NCI-H2107 treated with DMSO at 0.1 percent for 48 hours (cell line): ENCODE measurements at regions not wholly inside any gene's neighbourhood (a gene's known extent, or its start where the extent isn't known, plus 50 kb on each side); places are given as distances from the start of the nearest gene placed in this dataset.
A peak's percentile ranks its signal among the peaks of the same experiment; 100 is the strongest.

Experiments
- DNase-seq: peaks from one replicate; lab custom pipeline; 2025; ENCODE audit not compliant: unreplicated experiment; lab: John Stamatoyannopoulos, UW

DNA sequence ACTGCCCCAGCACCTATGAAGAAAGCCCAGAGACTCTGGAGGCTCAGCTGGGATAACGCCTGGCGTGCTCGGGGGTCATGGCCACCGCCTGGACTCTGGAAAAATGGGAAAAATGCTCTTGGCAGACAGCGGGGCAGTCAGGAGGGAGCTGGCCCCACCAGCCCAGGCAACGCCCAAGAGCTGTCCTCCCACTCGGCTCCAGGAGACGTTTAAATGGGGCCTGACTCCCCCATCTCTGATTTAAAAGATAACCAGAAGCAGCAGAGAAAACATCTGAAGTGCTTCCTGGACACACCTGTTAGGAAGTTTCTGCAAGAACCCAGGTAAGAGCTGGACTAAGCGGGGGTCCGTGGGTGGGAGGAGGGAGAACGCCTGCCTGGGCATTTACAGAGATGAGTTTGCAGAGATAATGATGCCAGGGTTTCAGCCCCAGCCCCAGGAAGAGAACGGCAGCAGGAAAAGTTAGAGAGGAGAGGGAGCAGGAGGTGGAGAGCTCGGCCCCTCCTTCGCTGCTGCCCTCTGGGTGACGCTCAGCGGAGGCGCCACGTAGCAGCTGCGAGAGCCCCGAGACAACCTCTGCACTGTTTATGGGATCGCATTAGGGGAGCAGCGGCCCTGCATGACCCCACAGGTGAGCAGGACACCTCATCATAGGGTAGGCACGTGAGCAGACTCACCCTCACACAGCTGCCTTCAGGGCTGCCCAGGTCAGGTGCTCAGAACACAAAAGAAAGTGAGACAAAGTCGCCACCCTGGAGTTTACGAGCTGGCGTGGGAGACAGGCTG, 83.5 kb upstream of the INSIG1 start:
- DNase-seq: no peak

GRCh38 chr7:155215576-155216325, 81.9 kb upstream of the INSIG1 start:
- DNase-seq: no peak

GRCh38 chr7:155216475-155217272, 81.0 kb upstream of the INSIG1 start:
- no peak for DNase-seq

DNA sequence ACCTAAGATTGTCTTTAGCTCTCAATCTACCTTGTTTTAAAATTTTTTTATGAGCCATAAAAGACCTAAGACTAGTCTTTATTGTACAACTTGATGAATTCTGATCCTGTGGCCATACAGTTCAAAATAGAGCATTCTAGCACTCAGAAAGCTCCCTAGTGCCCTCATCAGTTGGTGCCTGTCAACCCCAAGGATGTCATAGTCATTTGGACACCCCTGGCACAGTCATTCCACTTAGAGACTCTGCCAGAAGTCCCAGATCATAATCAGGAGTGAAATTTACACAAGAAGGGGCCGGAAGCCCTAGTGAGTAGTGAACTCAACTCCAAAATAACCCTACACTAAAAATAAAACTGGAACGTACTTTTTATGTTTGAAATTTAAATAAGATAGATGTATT, 80.0 kb upstream of the INSIG1 start:
- no peak for DNase-seq

DNA sequence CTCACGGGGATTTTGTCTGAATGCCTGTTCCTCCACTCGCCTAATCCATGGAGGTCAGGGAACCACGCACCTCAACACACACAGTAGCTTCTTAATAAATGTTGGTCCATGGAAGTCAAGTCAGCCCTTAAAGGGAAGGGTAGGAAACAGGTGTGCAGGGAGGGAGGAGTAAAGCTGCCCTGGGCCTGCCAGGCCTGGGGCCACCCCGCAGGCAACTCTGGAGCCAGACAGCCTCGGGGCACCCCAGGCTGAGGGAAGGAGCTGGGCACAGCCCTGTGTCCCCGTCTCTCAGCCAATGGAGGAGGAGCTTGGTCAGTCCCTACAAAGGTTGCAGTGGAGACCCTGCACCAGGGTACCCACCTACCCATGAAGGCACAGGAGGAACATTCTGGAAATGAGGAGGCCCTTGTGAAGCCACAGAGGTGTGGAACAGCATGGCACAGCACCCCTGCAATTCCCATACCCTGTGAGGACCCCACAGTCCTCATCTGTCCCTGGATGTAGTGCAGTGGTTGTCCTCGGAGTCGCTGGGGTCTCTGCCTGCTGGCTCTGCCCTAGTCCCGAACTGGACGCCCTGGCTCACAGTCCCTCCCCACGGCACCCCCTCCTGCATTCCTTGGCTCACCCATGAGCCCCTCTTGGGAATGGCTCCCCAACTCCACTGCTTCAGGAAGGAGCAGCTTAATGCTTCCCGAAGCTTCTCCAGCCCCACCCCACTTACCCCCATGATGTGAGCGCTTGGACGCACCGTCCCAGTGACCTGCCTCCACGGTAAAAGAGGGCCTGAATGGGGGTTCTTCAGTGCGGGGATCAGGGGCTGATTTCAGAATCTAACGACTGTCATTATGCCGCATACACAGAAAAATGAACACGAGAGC, 79.2 kb upstream of the INSIG1 start:
- no peak for DNase-seq

- DNase-seq: no peak
Observed at GRCh38 chr7:155219154-155219531, 78.5 kb upstream of the INSIG1 start.

- no peak for DNase-seq
Observed at GRCh38 chr7:155219947-155220769, 77.5 kb upstream of the INSIG1 start.

DNA sequence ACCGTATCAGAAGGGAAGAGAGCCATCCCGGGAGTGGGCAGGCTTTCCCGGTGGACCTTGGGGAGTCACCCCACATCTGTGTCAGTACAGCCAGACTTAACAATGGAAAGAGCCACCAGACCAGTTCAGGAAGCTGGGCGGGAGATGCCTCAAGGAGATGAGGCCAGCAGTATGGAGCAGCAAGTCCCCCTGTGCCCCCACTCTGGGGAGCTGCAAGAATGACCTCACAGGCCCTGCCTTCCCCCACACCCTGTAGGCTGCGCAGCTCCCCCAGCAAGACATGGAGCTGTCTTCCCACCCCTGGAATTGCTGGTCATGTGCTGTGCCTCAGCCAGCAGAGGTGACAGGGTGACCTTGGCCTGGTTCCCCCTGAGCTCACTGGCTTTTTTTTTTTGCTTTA, 76.8 kb upstream of the INSIG1 start:
- DNase-seq: no peak

- DNase-seq: no peak
Observed at GRCh38 chr7:155221547-155221946, 76.1 kb upstream of the INSIG1 start.

DNA sequence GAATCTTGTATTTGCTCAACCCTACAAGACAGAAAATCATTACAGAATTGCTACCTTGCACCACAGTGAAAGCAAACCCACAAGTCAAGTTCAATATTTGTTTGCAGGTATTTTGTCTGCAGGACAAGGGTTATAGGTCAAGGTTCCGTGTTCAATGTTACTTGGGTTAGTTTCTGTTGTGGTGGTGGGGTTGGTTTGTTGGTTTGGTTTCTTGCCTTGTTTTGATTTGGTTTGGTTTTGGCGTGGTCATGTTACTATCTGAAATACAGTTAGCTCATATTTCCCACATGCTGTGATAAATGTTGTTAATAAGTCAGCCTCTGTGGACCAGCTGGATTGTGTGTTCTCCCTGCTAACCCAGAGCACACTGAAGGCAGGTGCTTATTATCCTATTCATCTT, 75.6 kb upstream of the INSIG1 start:
- DNase-seq: peak; percentile 18

DNA sequence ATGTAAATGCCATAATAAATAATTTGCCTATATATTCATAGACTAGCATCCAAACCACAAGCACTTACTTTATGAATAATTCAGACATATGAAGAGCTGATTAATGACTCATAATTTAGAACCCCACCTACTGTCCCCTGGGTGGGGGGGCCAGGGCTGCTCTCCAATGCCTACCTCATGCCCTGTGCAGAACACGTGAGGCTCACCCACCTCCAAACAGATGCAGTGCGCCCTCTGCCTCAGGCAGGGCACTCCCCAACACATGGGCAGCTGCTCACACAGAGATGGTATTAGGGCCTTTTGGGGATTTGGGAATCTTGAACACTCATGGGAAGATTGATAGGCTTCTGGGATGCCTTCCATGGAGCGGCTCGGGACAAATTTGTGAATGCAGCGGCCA, 75.1 kb upstream of the INSIG1 start:
- no peak for DNase-seq

- no peak for DNase-seq
Observed at GRCh38 chr7:155223021-155223420, 74.7 kb upstream of the INSIG1 start.

- no peak for DNase-seq
Observed at GRCh38 chr7:155223503-155223902, 74.2 kb upstream of the INSIG1 start.

DNA sequence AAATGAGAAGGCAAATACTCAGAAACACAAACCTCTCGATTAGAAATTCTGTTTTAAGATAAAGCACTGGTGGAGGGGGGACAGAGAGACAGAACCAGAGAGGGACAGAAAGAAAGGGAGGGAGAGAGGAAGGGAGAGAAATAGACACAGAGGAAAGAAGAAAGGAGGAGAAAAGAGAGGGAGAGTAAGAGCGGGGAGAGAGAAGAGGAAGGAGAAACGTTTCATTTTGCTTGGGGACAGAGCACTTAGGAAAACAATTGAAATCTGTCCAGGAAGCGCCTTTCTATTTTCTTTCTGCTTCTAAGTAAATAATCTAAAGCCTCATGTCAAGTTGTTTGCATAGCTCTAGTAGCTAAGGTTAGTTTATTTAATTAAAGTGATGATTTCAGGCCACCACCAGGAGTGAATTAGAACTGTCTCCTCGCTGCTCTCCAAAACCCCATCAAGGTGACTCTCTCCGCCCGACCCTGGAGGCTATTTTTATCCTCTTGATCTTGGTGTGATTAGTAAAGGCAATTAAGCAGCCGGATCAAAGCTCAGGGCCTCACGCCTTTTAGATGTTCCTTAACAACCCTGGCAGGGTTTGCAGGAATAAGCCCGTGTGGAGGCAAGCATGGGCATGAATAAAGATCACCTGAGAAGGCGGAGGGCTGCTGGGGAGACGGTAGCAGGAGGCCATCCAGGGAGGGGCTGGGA, 73.4 kb upstream of the INSIG1 start:
- DNase-seq: no peak

DNA sequence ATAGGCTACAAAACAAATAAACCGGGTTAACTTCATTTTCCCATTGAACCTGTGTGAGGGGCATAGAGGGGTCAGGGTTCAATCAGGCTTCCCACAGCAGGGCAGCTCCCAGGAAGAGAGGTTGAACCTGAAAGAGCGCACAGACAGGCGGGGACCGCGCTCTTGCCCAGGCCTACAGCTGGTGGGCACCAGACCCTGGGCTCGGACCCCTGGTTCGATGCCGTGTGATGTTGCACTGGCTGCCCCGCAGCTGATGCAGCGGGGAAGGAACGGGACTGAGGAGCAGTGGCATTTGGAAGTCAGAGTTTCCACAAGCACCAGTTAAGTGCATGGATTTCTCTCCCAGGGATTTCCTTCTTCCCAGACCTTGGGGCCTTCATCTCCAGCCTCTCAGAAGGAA, 72.6 kb upstream of the INSIG1 start:
- no peak for DNase-seq

GRCh38 chr7:155225516-155225915, 72.2 kb upstream of the INSIG1 start:
- DNase-seq: no peak

DNA sequence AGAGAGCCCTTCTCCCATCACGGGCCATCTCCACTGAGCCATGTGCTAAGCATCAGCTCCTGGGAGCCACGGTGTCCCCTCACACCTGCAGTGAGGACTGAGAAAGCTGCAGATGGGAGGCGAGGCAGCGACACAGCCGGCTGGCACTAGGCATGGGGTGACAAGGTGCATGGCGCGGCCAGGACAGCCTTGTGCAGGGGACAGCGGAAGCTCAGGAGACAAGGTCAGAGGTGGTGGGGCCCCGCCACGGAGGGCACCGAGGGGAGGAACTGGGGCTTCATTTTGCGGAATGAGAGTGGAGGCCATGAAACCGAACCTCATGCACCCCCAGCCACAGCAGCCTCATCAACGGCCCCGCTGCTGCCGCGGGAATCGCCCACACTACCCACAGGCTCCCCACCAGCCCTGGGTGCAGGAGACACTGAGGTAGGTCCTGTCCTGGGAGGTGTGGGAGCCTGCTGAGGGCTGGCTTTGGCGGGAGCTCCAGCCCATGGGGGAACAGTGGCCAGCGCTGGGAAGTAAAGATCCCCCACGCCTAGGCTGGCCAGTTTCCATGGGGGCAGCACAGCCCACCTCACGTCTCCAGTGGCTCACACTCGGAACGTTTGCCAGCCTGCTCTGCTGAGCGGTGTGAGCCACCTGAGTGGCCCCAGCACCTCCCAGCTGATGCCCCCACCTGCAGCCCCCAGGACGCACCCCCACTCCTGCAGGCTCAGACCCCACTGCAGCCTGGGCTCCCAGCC, 71.2 kb upstream of the INSIG1 start:
- DNase-seq: no peak

DNA sequence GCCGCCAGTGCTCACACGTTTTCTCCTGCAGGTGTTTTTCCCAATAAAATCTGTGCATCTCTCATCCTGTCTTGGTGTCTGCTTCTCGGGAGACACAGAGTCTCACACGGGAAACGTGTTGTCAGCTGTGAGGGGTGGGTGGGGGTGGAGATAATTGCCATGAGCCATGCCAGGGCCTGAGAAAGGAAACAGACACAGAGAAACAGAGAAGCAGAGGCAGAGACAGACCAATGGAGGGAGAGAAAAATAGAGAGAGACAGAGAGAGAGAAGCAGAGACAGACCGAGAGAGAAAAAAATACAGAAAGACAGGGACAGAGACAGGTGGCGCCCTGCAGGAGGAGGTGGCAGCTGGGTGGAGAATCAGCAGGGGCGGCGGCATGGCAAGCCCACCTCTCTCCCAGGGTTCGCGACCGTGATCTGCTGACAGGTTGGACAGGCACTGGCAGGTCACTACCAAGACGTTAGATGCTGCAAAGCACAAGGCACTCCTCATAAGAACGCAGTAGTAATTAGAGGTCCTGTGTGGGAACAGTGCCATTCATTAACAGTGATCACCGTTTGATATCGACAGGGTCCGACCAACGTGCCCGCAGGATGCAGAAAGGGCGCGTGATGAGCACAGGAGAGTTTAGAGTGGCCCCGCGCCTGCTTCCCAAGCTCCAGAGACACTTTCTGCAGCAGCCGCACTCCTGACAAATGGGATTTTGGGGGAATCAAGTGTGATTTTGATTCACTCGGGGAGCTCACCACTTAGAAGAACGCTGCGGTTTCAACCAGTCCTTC, 70.5 kb upstream of the INSIG1 start:
- no peak for DNase-seq
